Suprapubic skin (tissue), 4 donors: ENCODE measurements at regions not wholly inside any gene's neighbourhood (a gene's known extent, or its start where the extent isn't known, plus 50 kb on each side); places are given as distances from the start of the nearest gene placed in this dataset.

Experiments
- CTCF ChIP-seq, 2 donors: fragments of 200-600 bp in 1 of 2; fragments of 450-650 bp in 1 of 2; sonication (generic) in 1 of 2; IDR thresholded peaks; one replicate each; pipeline ENCODE4 v1.5.1; 2016 to 2019; ENCODE audit warnings: antibody characterized with exemption in 2 of 2, mild to moderate bottlenecking in 1 of 2, moderate library complexity in 1 of 2
- POLR2A ChIP-seq, 2 donors: fragments of 450-650 bp; IDR thresholded peaks; one replicate each; pipeline ENCODE4 v1.6.1; 2017; ENCODE audit warnings: antibody characterized with exemption in 2 of 2, mild to moderate bottlenecking in 2 of 2, moderate library complexity in 2 of 2
- POLR2AphosphoS5 ChIP-seq, 3 donors: sonication (generic); formaldehyde crosslinking; IDR thresholded peaks; one replicate each; pipeline ENCODE4 v1.6.1; 2017; ENCODE audit warnings: antibody characterized with exemption in 3 of 3

- no peak for TF ChIP-seq CTCF (IDR thresholded peaks at IDR 0.05)
- no peak for TF ChIP-seq POLR2A (IDR thresholded peaks at IDR 0.05)
- no peak for TF ChIP-seq POLR2AphosphoS5 (IDR thresholded peaks at IDR 0.05)
Observed at GRCh38 chr15:25249236-25250010, 189.4 kb downstream of the UBE3A start.
